ENCODE measurements at regions not wholly inside any gene's neighbourhood (a gene's known extent, or its start where the extent isn't known, plus 50 kb on each side); places are given as distances from the start of the nearest gene placed in this dataset.
"Not testable (repeated sequence)": the region's sequence is repeated elsewhere in the genome, so short reads cannot be mapped to it uniquely, and the experiment has no call there.

- Histone ChIP-seq H3K79me2 (ENCODE audit: low read length) (no peaks in the 10 kb centered on the region), H3K4me2 (ENCODE audit: low read length) (no peak overlapping the region), H3K4me1 (ENCODE audit: insufficient read depth, low read length) (peaks cover 11% of the 10 kb centered on the region), H4K20me1 (ENCODE audit: low read length) (no peaks in the 10 kb centered on the region), H3K9me2 (replicated peaks; ENCODE audit: low read length) (no peaks in the 10 kb centered on the region), H3K27me3 (ENCODE audit: low read length) (no peaks in the 10 kb centered on the region), H3K4me3 (ENCODE audit: low read length) (no peak overlapping the region), H3K27ac (ENCODE audit: low read length) (no peak overlapping the region), H3K9me3 (ENCODE audit: low read length) (no peaks in the 10 kb centered on the region), H3F3A (ENCODE audit: low read length, unreplicated experiment) (no peaks in the 10 kb centered on the region), H3K36me3 (ENCODE audit: low read depth, low read length) (no peaks in the 10 kb centered on the region), H2AFZ (ENCODE audit: low read length) (no peak overlapping the region), H3K9ac (ENCODE audit: low read length) (no peak overlapping the region)
- ChIA-PET POLR2A (ENCODE audit: unreplicated experiment) (no interaction called here), CTCF (no interaction called here)
- intact Hi-C loops (cut with micrococcal nuclease): no loop called here
- no peak for ATAC-seq
- DNase-seq: no peak
- no TSS peak for BruUV-seq (replicated peaks)
- TF ChIP-seq EZH2phosphoT487 (IDR thresholded peaks at IDR 0.05; ENCODE audit: borderline replicate concordance, low read length) (no peak), CTCF (conservative IDR thresholded peaks at IDR 0.05; ENCODE audit: low read depth, low read length) (no peak), EZH2 (IDR thresholded peaks at IDR 0.05; ENCODE audit: low read length, unreplicated experiment) (no peak)
Observed at GRCh38 chr3:101117465-101117864, 124.2 kb upstream of the ABI3BP start.

GRCh38 chr3:101110295-101110694 lies 117.1 kb upstream of the ABI3BP start:
- BruUV-seq (replicated peaks); POLR2A ChIA-PET (ENCODE audit: unreplicated experiment): not testable (repeated sequence)

GRCh38 chr3:101104321-101104720 lies 111.1 kb upstream of the ABI3BP start:
- CTCF ChIA-PET: interaction anchor here (0.6 kb wide), 1 partner anchor 238 kb away, joined by 3 read pairs; no protein-coding TSS in a partner anchor
- no peak for ATAC-seq
- no peak overlapping the region for H3K4me3 ChIP-seq (ENCODE audit: low read length)
- intact Hi-C loops (cut with micrococcal nuclease): no loop called here
- TF ChIP-seq EZH2phosphoT487 (IDR thresholded peaks at IDR 0.05; ENCODE audit: borderline replicate concordance, low read length): no peak
- no peak for TF ChIP-seq CTCF (conservative IDR thresholded peaks at IDR 0.05; ENCODE audit: low read depth, low read length)
- TF ChIP-seq EZH2 (IDR thresholded peaks at IDR 0.05; ENCODE audit: low read length, unreplicated experiment): no peak
- H3K4me1 ChIP-seq (ENCODE audit: insufficient read depth, low read length): no peaks in the 10 kb centered on the region
- no peak overlapping the region for H3K27ac ChIP-seq (ENCODE audit: low read length)
- no peak overlapping the region for H3K4me2 ChIP-seq (ENCODE audit: low read length)
- no peaks in the 10 kb centered on the region for H3K27me3 ChIP-seq (ENCODE audit: low read length)
- H3K36me3 ChIP-seq (ENCODE audit: low read depth, low read length): no peaks in the 10 kb centered on the region
- BruUV-seq (replicated peaks): no TSS peak
- H2AFZ ChIP-seq (ENCODE audit: low read length): no peak overlapping the region
- H4K20me1 ChIP-seq (ENCODE audit: low read length): no peaks in the 10 kb centered on the region
- no peaks in the 10 kb centered on the region for H3F3A ChIP-seq (ENCODE audit: low read length, unreplicated experiment)
- H3K9ac ChIP-seq (ENCODE audit: low read length): no peak overlapping the region
- no peaks in the 10 kb centered on the region for H3K9me2 ChIP-seq (replicated peaks; ENCODE audit: low read length)
- no peaks in the 10 kb centered on the region for H3K9me3 ChIP-seq (ENCODE audit: low read length)
- no peak for DNase-seq
- H3K79me2 ChIP-seq (ENCODE audit: low read length): no peaks in the 10 kb centered on the region
- POLR2A ChIA-PET (ENCODE audit: unreplicated experiment): no interaction called here

More at GRCh38 chr3:101110295-101110694, 117.1 kb upstream of the ABI3BP start:
- intact Hi-C loops (cut with micrococcal nuclease); H3K27me3 ChIP-seq (ENCODE audit: low read length); H3K4me2 ChIP-seq (ENCODE audit: low read length); H4K20me1 ChIP-seq (ENCODE audit: low read length); H3K27ac ChIP-seq (ENCODE audit: low read length); H2AFZ ChIP-seq (ENCODE audit: low read length); H3K79me2 ChIP-seq (ENCODE audit: low read length); H3K36me3 ChIP-seq (ENCODE audit: low read depth, low read length); H3K9me3 ChIP-seq (ENCODE audit: low read length); DNase-seq; H3K4me1 ChIP-seq (ENCODE audit: insufficient read depth, low read length); H3K4me3 ChIP-seq (ENCODE audit: low read length); ATAC-seq; H3K9me2 ChIP-seq (replicated peaks; ENCODE audit: low read length); H3K9ac ChIP-seq (ENCODE audit: low read length); CTCF ChIA-PET; H3F3A ChIP-seq (ENCODE audit: low read length, unreplicated experiment): not testable (repeated sequence)

Measured in PC-3 (cell line).